ENCODE measurements at regions not wholly inside any gene's neighbourhood (a gene's known extent, or its start where the extent isn't known, plus 50 kb on each side); places are given as distances from the start of the nearest gene placed in this dataset.
"Not testable (repeated sequence)": the region's sequence is repeated elsewhere in the genome, so short reads cannot be mapped to it uniquely, and the experiment has no call there.

DNA sequence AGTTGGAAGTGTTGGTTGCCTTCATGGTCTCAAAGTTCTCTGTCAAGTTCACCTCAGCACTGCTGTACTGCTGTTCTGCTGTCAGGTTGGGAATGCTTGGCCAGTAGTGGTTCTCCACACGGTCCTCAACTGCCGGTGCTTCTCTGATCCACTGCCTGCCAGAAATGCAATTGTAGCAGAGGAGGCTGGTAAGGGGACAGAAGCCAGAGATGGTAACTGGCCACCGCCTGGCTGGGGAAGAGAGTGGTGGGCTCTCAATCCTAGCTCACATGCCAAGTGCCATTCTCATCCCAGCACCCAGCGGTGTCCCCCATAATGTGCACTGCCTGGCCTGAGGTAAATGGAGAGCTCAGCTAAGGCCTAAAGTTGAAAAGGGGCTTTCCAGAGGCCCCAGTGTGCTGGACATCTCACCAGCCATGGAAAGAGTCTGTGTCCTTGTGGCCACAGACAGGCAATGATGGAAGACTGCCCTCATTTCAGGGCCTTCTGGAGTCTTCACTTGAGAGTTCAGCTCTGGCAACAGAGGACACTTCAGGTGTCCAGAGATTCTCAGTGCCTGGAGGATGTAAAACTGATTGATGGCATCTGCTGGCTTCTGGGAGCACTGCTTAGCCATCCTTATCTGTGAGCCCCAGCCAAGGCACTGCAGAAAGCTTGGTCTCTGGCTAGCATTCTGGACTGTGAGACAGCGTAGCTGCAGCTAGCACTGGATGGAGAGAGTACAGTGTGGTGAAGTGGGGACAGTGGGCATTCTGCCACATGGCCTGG lies 4229.7 kb upstream of the OR11H1 start:
- intact Hi-C loops (cut with micrococcal nuclease; ENCODE audit: unreplicated experiment); H3K9me3 ChIP-seq (ENCODE audit: insufficient read depth, low read depth); H3K4me1 ChIP-seq (replicated peaks; ENCODE audit: insufficient read depth); H3K79me2 ChIP-seq (ENCODE audit: low read depth); H3K36me3 ChIP-seq (ENCODE audit: low read depth); CTCF ChIA-PET; H3K4me2 ChIP-seq; H3K27ac ChIP-seq; H3F3A ChIP-seq (ENCODE audit: insufficient read depth, low read depth); H2AFZ ChIP-seq; H3K27me3 ChIP-seq (ENCODE audit: insufficient read depth, low read depth); H3K4me3 ChIP-seq; H4K20me1 ChIP-seq (ENCODE audit: insufficient read depth); POLR2A ChIA-PET (ENCODE audit: unreplicated experiment); H3K9me2 ChIP-seq (ENCODE audit: insufficient read depth); DNase-seq; BruUV-seq (replicated peaks): not testable (repeated sequence)

DNA sequence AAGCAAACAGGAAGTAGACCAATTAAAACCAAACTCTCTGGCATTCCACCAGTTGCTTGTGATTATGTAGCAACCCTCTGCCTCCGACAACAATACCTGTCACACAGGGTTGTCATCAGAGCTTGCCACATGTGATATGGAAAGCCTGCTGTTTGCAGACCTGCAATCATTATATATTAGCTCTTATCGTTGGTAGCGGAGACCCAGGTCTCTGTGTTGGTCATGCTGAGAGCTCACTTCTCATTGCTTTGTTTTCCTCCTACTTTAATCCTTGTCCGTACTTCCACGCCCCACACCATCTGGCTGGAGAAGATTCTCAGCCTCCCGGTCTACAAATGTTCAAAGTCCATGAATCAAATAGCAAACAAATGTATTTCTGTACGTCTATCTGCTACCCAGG lies 4225.6 kb upstream of the OR11H1 start:
- H3K27ac ChIP-seq; BruUV-seq (replicated peaks): not testable (repeated sequence)

GRCh38 chr22:11302904-11303303 lies 4225.1 kb upstream of the OR11H1 start:
- H3K9me2 ChIP-seq (ENCODE audit: insufficient read depth); H3K36me3 ChIP-seq (ENCODE audit: low read depth); H3K4me2 ChIP-seq; H3K79me2 ChIP-seq (ENCODE audit: low read depth); DNase-seq; H4K20me1 ChIP-seq (ENCODE audit: insufficient read depth); H3F3A ChIP-seq (ENCODE audit: insufficient read depth, low read depth); POLR2A ChIA-PET (ENCODE audit: unreplicated experiment); H3K4me1 ChIP-seq (replicated peaks; ENCODE audit: insufficient read depth); BruUV-seq (replicated peaks); CTCF ChIA-PET; H3K9me3 ChIP-seq (ENCODE audit: insufficient read depth, low read depth); H3K4me3 ChIP-seq; H3K27ac ChIP-seq; intact Hi-C loops (cut with micrococcal nuclease; ENCODE audit: unreplicated experiment); H2AFZ ChIP-seq: not testable (repeated sequence)
- H3K27me3 ChIP-seq (ENCODE audit: insufficient read depth, low read depth), result peaks cover 20% of the 10 kb centered on the region

More for the DNA sequence above, 4225.6 kb upstream of the OR11H1 start:
- DNase-seq; H3K79me2 ChIP-seq (ENCODE audit: low read depth); H4K20me1 ChIP-seq (ENCODE audit: insufficient read depth); H2AFZ ChIP-seq; H3K36me3 ChIP-seq (ENCODE audit: low read depth); intact Hi-C loops (cut with micrococcal nuclease; ENCODE audit: unreplicated experiment); H3K9me3 ChIP-seq (ENCODE audit: insufficient read depth, low read depth); H3K4me3 ChIP-seq; H3K4me2 ChIP-seq; POLR2A ChIA-PET (ENCODE audit: unreplicated experiment); H3K9me2 ChIP-seq (ENCODE audit: insufficient read depth); H3F3A ChIP-seq (ENCODE audit: insufficient read depth, low read depth); CTCF ChIA-PET; H3K4me1 ChIP-seq (replicated peaks; ENCODE audit: insufficient read depth): not testable (repeated sequence)
- H3K27me3 ChIP-seq (ENCODE audit: insufficient read depth, low read depth), result peaks cover 19% of the 10 kb centered on the region

DNA sequence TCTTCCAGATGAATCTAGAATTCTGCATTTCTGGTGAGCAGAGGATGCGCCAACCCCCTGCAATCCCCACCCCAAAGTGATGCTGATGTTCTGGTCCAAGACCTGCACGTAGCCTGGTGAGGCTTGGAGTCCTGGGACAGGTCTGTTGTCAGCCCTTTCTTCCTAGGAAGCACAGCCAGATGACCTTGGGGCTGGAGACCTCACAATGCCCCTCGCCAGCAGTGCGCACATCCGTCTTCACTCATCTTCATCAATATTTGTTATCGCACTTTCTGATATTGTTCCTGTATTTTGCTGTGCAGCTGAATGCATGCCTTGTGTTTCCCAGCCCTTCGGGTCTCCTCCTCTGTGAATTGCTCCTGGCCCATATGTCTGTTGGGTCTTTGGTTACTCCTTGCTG lies 4222.8 kb upstream of the OR11H1 start:
- H4K20me1 ChIP-seq (ENCODE audit: insufficient read depth); H3K27ac ChIP-seq; H3F3A ChIP-seq (ENCODE audit: insufficient read depth, low read depth); H3K9me3 ChIP-seq (ENCODE audit: insufficient read depth, low read depth); H3K4me3 ChIP-seq; POLR2A ChIA-PET (ENCODE audit: unreplicated experiment); CTCF ChIA-PET; H3K9me2 ChIP-seq (ENCODE audit: insufficient read depth); H3K4me1 ChIP-seq (replicated peaks; ENCODE audit: insufficient read depth); H3K36me3 ChIP-seq (ENCODE audit: low read depth); H3K4me2 ChIP-seq; H2AFZ ChIP-seq; BruUV-seq (replicated peaks); DNase-seq; H3K79me2 ChIP-seq (ENCODE audit: low read depth); intact Hi-C loops (cut with micrococcal nuclease; ENCODE audit: unreplicated experiment): not testable (repeated sequence)
- H3K27me3 ChIP-seq (ENCODE audit: insufficient read depth, low read depth), result peaks cover 34% of the 10 kb centered on the region

DNA sequence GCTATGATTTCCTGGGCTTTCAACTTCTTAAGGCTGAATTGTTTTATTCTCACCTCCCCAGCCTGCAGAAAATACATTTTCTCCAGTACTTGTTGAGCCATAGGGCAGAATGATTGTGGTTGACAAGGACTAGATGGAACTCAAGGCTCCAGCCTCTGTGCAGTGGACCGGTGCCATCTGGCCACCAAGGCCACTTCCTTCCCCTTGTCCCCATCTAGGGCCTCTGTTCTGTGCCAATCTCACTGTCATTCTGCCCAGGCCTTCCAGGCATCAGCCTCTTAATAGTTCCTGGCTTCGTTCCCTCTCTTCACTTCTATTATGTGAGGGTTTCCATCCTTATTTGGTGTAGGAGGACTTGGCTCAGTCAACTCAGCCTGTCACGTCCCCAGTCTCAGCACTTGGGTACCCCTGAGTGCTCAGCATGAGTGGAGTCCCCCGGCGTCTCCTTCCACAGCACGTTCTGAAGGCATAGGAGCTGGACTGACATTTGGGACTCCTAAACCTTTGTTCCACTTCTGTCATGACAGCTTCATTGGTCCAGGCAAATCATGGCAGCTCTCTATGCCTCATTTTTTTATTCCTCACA lies 4221.0 kb upstream of the OR11H1 start:
- H3K36me3 ChIP-seq (ENCODE audit: low read depth); H2AFZ ChIP-seq; BruUV-seq (replicated peaks); H3K27ac ChIP-seq; H3K4me1 ChIP-seq (replicated peaks; ENCODE audit: insufficient read depth); H3F3A ChIP-seq (ENCODE audit: insufficient read depth, low read depth); DNase-seq; H3K4me3 ChIP-seq; H3K9me2 ChIP-seq (ENCODE audit: insufficient read depth); CTCF ChIA-PET; POLR2A ChIA-PET (ENCODE audit: unreplicated experiment); H4K20me1 ChIP-seq (ENCODE audit: insufficient read depth); H3K79me2 ChIP-seq (ENCODE audit: low read depth); H3K4me2 ChIP-seq; H3K9me3 ChIP-seq (ENCODE audit: insufficient read depth, low read depth); intact Hi-C loops (cut with micrococcal nuclease; ENCODE audit: unreplicated experiment): not testable (repeated sequence)
- H3K27me3 ChIP-seq (ENCODE audit: insufficient read depth, low read depth), result peaks cover 36% of the 10 kb centered on the region
